ENCODE measurements at regions not wholly inside any gene's neighbourhood (a gene's known extent, or its start where the extent isn't known, plus 50 kb on each side); places are given as distances from the start of the nearest gene placed in this dataset.
"Not testable (repeated sequence)": the region's sequence is repeated elsewhere in the genome, so short reads cannot be mapped to it uniquely, and the experiment has no call there.

- TF ChIP-seq CTCF (IDR thresholded peaks at IDR 0.05; ENCODE audit: insufficient read depth, low read length, poor library complexity, severe bottlenecking); EZH2phosphoT487 (conservative IDR thresholded peaks at IDR 0.05; ENCODE audit: low read length): not testable (repeated sequence)
Observed at GRCh38 chr12:8320791-8321370, 93.5 kb upstream of the FAM90A1 start.
